HG03354 (cell line): ENCODE measurements at regions not wholly inside any gene's neighbourhood (a gene's known extent, or its start where the extent isn't known, plus 50 kb on each side); places are given as distances from the start of the nearest gene placed in this dataset.
"Not testable (repeated sequence)": the region's sequence is repeated elsewhere in the genome, so short reads cannot be mapped to it uniquely, and the experiment has no call there.

Source experiments
- ATAC-seq: cut with Tn5 transposase; IDR thresholded peaks from one replicate; pipeline ENCODE4 v1.9.1; 2021; ENCODE audit warnings: mild to moderate bottlenecking; ENCODE audit not compliant: unreplicated experiment, poor library complexity, severe bottlenecking

DNA sequence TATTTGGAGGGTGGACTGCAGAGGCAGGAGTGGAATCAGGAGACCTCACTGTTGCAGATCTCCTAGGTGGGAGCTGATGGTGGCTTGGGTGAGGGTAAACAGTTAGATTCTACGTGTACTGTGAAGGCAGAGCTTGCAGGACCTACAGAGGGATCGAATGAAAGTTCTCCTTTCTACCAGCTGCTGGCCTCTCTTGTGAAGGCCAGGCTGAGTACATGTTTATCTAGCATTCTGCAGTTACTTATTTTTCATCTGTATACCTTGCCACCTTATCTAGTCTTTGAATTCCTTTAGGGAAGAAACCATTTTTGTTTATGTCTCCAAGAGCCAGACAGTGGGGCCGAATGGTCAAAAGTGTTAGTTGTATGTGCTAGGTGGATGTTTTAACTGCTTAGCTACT is 57.6 kb downstream of the PTTG1 start:
- no peak for ATAC-seq

DNA sequence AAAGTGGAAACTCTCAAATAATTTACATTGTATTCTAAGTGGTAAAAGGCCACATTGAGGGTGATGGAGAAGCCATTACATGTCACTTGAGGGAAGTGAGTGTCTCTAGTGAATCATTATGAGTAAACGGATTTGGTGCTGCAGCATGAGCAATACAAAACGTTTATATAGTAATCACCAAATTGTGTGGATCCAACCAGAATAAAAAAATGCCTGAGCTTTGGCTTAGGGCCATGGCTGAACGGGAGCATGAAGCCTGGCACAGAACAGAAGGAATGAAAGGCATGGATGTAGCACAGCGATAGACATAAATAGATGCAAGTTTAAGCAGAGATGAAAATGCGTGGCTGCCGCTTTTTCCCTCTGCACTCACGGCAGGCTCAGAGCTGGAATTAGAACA is 58.3 kb downstream of the PTTG1 start:
- no peak for ATAC-seq

DNA sequence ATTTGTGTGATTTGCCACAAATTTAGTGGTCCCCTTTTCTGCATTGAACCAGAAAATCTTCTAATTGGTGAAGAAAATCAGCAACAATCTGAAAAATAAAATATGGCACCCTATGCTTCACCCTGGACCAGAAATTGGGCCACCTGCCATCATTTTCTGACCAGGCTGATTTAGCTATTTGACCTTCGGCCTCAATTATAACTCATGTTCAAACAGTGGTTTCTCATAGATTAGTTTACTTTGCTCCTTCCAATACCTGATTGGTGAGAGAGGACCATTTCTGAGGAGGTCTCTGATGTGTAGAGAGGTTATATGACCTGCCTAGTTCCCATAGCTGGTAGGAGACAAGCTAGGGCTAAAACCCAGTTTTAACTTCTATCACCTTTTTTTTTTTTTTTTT is 59.0 kb downstream of the PTTG1 start:
- ATAC-seq = no peak

DNA sequence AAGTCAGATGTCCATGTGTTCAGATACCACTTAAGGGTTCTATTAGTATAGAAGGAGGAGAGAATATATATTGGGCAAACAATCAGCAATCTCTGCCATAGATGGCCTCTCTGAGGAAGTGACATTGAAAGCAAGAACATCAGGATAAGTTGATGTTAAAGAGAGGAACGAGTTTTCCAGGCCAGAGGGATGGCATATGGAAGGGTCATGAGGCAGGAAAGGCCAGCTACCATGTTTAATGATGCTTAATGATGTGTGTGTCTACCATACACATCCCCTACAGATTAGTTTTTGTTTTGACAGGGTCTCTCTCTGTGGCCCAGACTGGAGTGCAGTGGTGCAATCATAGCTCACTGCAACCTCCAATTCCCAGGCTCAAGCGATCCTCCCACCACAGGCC is 63.0 kb downstream of the PTTG1 start:
- ATAC-seq = no peak

DNA sequence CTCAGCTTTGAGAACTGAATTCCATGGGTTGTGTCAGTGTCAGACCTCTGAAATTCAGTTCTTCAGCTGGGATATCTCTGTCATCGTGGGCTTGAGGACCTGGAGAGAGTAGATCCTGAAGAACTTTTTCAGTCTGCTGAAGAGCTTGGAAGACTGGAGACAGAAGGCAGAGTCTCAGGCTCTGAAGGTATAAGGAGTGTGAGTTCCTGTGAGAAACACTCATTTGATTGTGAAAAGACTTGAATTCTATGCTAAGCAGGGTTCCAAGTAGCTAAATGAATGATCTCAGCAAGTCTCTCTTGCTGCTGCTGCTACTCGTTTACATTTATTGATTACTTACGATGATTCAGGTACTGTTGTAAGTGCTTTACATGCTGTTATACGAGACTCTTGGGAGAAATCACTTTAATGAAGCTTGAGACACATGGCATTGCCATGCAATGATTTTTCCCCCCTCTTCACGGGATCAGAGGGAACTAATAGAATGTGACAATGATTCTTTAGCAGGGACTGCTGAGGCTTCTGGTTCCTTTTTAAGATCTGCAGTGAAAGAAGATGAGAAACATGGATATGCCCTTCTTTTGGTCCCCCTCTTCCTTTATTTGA is 63.8 kb downstream of the PTTG1 start:
- ATAC-seq = no peak

DNA sequence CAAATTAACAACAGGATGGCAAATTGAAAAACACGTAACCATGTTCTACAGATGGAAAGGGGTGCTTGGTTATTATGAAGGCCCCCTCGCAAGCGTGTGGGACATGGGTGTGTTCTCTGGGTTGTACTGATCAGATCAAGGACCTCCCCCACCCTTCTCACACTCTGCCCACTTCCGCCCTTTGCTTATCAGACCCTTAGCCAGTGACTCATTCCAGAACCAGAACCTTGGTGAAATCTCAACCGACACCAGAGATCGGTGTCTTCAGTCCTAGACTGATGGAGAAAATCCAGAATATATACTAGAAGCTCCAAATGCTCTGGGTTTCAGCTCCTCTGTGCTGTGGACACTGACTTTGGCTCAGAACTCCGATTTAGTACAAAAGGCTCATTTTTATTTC is 64.9 kb downstream of the PTTG1 start:
- ATAC-seq = peak; percentile 59

DNA sequence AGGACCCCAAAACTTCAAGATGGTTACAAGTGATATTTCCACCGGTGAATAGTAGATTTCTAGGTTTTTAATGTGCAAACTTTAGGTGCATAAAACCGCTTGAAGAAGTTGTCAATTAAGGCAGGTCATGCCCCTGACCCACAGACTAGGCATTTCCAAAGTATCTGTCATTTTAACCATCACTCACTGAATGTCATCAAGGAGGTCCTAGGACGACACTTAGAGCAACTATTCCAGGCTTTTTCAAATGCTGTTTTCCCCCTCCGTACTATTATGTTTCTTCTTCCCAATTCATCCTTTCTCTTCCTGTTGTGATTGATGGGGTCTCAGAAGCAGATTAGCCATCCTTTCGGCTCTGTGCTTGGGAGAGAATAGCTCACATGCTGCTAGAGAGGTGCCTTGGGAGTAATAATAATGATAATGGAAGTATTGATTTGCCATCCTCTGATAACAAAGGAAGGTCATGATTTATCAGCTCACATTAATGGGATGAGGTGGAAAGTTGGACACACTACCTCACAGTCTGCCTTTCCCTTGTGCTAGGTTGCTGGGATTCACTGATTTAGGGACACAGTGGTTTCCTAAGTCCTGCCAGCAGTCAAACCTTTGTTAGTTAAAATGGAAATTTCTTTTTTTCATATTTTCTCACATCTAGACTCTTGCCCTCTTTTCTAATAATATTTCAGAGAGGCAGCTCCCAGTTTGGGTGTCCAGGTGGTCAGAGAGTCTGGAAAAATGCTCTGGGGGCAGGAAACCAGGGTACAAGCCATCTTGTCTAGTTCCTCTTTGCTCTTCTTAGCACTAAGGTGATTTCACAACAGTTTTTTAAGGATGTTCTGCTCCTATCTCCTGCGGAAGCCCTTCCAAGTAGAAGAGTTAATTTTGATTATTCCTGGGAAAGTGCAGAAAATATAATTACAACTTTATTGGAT is 67.0 kb downstream of the PTTG1 start:
- ATAC-seq = no peak

DNA sequence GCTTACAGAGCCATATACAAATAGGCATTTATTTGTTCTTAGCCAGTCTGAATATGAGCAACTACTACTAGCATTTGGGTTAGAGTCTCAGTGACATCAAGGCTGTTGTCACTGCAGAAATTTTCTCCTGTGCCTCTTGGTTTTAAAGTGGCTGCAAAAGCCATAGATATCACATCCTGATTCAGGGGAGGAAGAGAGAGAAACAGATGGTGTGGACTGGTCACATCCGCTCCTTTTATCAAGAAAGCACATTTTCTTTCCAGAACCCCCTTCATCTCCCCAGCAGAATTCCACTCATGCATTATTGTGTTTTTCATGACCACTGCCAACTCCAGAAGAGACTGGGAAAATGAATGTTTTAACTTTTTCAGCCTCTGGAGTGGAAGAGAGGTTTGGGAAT is 69.8 kb downstream of the PTTG1 start:
- no peak for ATAC-seq

DNA sequence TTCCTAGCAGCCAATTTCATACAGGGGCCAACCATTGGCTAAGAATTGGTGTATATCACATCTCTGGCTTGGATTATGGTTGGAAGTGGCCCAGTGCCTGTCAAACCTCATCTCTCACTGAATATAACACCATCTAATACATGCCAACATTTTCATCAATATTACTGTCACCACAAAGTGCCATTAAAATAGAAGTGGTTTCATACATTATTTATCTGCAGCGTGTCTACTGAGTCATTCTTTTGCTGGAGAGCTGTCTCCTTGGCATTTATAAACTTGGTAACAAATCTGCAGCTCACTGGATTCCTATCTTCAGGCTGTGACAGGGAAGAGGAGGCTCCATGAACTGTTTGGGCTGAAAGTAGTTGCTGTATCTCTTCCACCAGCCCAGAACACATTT is 70.9 kb downstream of the PTTG1 start:
- ATAC-seq = no peak

DNA sequence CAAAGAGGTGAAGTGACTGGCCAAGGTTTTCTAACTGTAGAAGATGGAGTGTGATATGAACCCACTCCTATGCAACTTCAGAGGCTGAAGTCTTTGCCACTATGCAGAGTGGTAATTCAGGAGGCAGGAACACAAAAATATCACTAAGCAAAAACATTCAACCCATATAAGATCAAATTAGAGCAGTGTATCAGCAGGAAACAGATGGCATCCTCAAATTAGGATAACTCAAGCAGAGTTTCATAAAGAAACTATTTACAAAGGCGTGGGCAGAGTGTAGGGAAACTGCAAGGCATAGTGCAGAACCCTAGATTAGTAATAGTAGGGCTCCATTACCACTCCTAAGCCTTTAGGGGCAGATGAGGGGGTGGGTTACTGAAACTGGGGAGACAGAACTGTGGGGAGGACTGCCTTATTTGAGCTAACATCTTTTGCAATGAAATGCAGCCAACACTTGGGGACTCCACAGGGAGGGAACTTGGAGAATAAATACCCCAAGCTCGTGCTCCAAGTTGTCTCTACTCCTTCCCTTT is 72.2 kb downstream of the PTTG1 start:
- ATAC-seq = no peak

DNA sequence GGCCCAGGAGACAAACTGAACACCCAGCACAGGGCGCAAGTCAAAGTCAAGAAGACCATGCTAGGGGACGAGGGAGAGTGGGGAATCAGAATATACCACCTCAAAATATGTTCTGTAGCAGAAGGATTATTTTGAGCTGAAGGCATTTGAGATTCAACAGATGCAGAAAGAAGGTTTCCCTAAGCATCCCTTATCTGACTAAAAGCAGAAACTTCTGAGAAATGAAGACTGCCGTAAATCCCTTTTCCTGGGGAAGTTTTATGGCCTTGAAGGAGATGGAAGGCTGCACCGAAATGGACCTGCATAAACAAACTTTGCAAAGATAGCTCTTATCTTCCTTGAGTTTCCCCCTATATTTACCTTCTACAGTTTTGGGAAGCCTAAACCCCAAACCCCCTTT is 72.8 kb downstream of the PTTG1 start:
- no peak for ATAC-seq

DNA sequence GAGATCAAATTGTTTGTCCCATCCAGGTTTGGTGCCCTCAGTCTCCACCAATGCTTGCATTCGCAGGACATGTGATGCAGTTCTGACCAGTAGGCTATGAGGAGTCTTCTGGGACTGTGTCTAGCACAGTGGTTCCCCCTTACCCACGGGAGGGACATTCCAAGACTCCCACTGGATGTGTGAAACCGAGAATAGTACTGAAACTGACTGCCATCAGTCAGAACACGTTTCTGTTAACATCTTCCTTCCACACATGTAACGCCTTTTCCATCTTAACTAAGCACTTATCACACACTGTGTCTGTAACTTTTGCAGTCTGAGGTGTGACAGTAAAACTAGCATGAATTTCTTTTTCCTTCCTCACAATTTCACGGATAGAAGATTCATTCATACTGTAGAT is 74.7 kb downstream of the PTTG1 start:
- ATAC-seq = peak; percentile 37

DNA sequence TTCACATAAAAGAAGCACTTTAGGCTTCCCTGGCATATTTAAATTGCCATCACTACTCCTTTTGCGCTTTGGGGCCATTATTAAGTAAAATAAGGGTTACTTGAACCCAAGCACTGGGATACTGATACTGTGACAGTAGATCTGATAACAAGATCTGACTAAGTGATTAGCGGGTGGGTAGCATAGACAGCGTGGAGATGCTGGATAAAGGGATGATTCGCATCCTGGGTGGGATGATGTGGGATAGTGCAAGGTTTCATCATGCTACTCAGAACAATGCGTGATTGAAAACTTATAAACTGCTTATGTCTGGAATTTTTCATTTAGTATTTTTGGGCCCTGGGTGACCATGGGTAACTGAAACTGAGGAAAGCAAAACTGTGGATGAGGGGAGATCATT is 75.1 kb downstream of the PTTG1 start:
- ATAC-seq = no peak

DNA sequence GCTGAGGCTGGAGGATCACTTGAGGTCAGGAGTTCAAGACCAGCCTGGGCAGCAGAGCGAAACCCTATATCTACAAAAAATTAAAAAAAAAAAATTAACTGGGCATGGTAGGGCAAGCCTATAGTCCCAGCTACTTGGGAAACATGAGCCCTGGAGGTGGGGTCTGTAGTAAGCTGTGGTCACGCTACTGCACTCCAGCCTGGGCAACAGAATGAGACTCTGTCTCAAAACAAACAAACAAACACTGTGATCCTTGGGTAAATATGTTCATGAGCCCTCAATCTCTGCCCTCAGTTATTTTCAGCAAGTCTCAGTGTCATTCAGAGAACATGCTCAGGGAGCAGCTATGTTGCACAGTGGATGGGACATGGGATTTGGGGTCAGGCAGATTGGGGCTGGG is 76.2 kb downstream of the PTTG1 start:
- ATAC-seq = no peak

DNA sequence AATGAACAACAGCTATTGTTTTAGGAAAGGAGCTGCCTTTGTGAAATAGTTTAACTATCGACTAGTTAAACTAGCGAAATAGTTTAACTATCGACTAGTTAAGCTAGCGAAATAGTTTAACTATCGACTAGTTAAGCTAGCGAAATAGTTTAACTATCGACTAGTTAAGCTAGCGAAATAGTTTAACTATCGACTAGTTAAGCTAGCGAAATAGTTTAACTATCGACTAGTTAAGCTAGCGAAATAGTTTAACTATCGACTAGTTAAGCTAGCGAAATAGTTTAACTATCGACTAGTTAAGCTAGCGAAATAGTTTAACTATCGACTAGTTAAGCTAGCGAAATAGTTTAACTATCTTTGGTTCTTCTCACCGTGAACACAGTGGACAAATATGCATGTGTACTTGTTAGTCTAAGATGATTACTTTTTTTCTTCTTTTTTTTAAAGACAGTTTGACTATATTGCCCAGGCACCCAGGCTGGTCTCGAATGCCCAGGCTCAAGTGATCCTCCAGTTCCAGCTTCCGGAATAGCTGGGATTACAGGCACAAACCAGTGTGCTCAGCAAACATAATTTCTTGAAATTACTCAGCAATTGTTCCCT is 76.9 kb downstream of the PTTG1 start:
- ATAC-seq = not testable (repeated sequence)

DNA sequence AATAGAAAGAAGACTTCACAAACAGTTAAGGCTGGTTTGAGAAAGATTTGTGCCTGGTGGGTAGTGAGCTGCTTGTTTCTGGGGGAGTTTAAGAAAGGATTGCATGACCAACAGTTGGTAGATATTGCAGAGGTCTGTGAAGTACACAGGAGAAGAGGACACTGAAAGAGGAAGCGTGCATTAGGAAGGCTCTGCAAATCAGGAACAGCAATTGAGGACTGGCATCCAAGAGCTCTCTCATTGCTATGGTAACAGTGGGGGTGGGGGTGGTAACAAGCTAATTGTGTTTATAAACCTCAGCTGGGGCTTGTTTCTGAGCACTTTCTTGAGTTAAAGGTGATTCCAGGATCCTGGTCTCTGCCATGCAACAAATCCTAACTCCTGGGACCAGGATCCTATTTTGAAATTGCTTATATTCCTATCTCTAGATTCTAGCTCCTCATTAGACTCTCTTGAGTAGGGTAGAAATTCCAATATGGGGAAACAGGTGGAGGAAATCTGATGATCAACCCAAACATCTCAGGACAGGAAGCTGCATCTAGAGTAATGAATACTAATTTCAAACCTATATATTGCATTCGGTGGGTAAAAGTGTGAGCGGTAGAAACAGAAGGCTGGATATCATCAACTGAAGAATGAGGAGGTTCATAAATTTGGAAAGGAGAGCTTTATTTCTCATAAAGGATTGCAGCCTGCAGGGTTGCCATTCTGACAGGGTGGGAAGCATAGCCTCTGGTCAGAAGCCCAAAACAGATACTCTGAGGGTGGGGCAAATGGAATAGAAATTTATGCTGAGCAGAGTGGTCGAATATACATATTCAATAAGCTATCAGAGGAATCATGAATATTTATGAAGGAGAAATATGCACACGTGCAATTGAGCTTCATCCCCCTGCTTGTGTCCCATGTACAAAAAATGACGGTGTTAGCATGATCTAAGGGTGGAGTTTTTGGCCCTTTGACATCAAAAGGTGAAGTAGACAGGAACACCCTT is 79.4 kb downstream of the PTTG1 start:
- ATAC-seq = no peak

DNA sequence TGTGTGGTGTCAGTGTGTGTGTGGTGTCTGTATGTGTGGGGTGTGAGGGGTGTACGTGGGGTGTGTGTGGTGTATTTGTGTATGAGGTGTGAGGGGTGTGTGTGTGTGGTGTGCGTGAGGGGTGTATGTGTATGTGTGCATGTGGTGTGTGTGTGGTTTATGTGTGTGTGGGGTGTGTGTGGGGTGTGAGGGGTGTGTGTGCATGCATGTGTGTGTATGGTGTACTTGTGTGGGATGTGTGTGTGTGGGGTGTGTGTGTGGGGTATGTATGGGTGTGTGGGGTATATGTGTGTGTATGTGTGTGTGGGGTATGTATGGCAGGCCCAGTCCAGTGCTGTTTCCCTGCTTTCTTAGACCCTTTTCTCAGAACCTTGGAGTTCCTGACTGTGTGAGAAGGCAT is 83.3 kb downstream of the PTTG1 start:
- no peak for ATAC-seq

DNA sequence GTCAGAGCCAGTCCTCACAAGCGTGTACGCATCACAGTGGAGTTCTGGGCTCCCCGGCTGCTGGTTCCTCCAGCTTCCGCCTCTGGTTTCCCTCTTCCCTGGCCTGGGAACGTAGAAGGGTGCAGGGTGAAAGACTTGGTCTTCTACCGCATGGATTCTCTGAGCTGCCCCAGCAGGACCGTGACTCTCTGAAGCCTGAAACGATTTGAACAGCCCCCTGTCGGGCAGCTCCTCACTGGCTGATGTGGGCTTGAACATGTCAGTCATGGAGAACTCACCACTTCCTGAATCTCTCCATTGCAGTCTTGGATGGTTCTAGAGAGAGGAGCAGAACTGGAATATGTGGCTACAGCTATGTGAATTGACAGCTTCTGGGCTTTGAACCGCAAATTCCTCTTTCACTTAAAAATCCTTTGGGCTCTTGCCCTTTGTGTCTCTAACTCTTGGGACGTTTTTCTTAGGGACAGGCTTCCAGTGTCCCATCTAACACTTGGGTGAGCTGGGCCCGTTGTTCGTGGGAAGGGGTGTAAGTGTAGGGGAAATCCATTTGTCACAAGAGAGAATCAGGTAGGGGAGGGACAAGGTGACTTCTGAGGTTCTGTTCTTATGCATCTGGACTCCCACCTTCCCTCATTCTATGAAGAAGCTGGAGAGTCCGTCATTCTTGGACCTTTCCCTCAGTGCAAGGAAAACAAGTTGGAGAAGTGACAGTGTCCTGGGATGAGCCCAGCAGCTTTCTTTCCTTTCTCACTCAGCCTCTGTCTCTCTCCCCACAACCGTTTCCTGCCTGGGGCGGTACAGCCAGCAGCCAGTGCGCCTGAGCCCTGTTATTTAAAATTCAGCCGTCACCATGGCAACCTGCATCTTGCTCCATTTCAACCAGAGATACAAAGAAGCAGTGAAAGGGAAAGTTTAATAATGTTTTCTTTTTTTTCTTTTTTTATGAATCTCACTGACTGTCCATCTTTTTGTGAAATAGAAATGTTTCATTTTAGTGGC is 84.7 kb downstream of the PTTG1 start:
- ATAC-seq = peak; percentile 94
